HL-60 (cell line): ENCODE measurements at regions not wholly inside any gene's neighbourhood (a gene's known extent, or its start where the extent isn't known, plus 50 kb on each side); places are given as distances from the start of the nearest gene placed in this dataset.

Source experiments
- POLR2AphosphoS5 ChIP-seq: IDR thresholded peaks from 2 replicates; pipeline ENCODE4 v1.6.1; 2012; ENCODE audit warnings: low read depth
- SPI1 ChIP-seq: IDR thresholded peaks from 2 replicates; pipeline ENCODE4 v1.6.1; 2012; ENCODE audit warnings: low read depth, mild to moderate bottlenecking, borderline replicate concordance
- TF ChIP-seq, protein P1 (sequence below): IDR thresholded peaks from one replicate; pipeline ENCODE4 v1.5.1; 2011; ENCODE audit warnings: low read length, control low read depth, inconsistent platforms; ENCODE audit not compliant: insufficient read depth
- TF ChIP-seq, protein P2 (sequence below): IDR thresholded peaks from 2 replicates; pipeline ENCODE4 v1.6.1; 2012; ENCODE audit warnings: low read depth; ENCODE audit not compliant: insufficient replicate concordance

DNA sequence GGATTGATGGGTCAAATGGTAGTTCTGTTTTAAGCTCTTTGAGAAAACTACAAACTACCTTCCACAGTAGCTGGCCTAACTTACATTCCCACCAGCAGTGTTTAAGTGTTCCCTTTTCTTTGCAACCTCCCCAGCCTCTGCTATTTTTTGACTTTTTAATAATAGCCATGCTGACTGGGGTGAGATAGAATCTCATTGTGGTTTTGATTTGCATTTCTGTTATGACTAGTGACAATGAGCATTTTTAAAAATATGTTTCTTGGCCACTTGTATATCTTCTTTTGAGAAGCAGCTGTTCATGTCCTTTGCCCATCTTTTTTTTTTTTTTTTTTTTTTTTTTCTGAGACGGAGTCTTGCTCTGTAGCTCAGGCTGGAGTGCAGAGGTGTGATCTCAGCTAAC lies 155.2 kb upstream of the BMPER start:
- no peak for TF ChIP-seq SPI1
- TF ChIP-seq, protein P1, sequence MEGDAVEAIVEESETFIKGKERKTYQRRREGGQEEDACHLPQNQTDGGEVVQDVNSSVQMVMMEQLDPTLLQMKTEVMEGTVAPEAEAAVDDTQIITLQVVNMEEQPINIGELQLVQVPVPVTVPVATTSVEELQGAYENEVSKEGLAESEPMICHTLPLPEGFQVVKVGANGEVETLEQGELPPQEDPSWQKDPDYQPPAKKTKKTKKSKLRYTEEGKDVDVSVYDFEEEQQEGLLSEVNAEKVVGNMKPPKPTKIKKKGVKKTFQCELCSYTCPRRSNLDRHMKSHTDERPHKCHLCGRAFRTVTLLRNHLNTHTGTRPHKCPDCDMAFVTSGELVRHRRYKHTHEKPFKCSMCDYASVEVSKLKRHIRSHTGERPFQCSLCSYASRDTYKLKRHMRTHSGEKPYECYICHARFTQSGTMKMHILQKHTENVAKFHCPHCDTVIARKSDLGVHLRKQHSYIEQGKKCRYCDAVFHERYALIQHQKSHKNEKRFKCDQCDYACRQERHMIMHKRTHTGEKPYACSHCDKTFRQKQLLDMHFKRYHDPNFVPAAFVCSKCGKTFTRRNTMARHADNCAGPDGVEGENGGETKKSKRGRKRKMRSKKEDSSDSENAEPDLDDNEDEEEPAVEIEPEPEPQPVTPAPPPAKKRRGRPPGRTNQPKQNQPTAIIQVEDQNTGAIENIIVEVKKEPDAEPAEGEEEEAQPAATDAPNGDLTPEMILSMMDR: no peak
- TF ChIP-seq, protein P2, sequence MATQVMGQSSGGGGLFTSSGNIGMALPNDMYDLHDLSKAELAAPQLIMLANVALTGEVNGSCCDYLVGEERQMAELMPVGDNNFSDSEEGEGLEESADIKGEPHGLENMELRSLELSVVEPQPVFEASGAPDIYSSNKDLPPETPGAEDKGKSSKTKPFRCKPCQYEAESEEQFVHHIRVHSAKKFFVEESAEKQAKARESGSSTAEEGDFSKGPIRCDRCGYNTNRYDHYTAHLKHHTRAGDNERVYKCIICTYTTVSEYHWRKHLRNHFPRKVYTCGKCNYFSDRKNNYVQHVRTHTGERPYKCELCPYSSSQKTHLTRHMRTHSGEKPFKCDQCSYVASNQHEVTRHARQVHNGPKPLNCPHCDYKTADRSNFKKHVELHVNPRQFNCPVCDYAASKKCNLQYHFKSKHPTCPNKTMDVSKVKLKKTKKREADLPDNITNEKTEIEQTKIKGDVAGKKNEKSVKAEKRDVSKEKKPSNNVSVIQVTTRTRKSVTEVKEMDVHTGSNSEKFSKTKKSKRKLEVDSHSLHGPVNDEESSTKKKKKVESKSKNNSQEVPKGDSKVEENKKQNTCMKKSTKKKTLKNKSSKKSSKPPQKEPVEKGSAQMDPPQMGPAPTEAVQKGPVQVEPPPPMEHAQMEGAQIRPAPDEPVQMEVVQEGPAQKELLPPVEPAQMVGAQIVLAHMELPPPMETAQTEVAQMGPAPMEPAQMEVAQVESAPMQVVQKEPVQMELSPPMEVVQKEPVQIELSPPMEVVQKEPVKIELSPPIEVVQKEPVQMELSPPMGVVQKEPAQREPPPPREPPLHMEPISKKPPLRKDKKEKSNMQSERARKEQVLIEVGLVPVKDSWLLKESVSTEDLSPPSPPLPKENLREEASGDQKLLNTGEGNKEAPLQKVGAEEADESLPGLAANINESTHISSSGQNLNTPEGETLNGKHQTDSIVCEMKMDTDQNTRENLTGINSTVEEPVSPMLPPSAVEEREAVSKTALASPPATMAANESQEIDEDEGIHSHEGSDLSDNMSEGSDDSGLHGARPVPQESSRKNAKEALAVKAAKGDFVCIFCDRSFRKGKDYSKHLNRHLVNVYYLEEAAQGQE: no peak
- no peak for TF ChIP-seq POLR2AphosphoS5
